CMK (cell line): ENCODE measurements at regions not wholly inside any gene's neighbourhood (a gene's known extent, or its start where the extent isn't known, plus 50 kb on each side); places are given as distances from the start of the nearest gene placed in this dataset.

Experiments
- DNase-seq: peaks from one replicate; pipeline ENCODE4 v3.0.0-alpha.2; 2010; ENCODE audit warnings: low read depth

DNA sequence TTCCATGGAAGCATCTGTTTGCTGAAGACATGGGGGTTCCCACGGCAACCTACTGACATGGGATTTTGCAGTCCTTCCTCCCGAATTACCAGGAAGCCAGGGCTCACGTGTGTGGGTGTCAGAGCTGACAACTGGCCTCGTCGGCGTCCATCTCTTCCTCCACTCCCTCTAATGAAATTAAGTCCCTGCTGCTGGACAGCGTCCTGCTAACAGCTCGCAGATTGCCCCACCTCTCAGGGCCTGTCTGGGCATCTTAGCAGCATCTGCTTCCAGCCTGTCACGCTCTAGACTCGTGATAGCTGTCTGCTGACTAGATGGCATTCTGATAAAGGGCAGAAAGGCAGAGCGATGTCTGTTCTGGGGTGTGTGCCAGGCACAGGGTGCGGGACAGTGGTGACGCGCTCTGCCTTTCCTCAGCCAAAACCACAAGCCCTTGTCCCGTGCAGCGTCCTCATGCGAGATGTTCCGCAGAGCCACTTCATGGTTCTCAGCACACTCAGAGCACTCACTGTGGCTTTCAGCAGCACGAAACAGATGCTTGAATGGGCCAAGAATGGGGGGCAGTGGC, 161.1 kb downstream of the ARL4C start:
- DNase-seq: no peak

- no peak for DNase-seq
Observed at GRCh38 chr2:234334756-234335155, 162.1 kb downstream of the ARL4C start.

DNA sequence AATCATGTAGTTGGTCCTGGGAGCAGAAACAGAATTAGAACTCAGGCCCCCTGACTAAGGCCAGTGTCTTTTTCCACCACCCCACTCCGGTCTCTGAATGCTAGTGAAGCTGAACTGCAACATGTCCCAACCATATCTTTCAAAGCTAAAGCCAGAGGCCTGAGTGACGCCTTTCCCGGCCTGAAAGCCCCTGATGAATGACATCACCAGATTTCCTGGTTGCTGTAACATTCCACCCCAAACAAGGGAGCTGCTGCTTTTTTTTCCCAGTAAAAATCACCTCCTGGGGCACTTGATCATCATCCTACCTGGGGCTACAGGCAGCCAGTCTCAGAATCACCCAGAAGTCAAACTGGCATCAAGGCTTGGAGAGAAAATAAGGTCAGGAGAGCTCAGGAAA, 162.7 kb downstream of the ARL4C start:
- no peak for DNase-seq

- DNase-seq: no peak
Observed at GRCh38 chr2:234333168-234334130, 163.4 kb downstream of the ARL4C start.

DNA sequence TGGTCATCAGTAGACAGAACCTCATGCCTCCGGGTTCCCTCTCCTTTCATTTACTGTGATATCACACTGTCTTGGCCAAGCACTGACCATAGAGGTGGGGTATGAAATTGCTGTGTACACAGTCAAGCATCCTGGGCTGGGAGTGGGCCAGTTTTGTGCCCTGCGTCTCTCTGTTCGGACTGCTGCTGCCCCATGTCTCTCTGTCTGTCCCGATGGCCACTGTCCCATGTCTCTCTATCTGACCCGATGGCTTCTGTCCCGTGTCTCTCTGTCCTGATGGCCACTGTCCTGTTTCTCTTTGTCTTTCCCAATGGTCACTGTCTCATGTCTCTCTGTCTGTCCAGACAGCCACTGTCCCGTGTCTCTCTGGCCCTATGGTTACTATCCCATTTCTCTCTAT, 164.9 kb downstream of the ARL4C start:
- DNase-seq: no peak

DNA sequence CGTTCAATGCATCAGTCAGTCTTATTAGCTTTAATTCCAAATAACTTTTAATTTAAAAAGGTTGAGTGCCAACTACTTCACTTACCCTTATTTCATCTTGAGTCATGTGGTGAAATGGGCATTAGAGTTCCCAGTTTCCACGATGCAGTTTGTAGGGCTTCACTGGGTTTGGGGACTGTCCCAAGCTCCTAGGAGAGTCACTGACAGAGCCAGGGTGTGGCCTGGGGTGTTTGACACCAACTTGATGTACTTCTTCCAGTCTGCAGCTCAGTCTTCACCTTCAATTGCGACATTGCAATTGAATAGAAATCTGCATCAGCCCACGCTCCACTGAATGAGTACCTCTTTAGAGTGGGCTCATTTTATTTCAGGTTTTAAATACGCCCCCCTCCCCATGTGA, 165.3 kb downstream of the ARL4C start:
- no peak for DNase-seq

- DNase-seq: no peak
Observed at GRCh38 chr2:234330902-234331301, 166.0 kb downstream of the ARL4C start.

DNA sequence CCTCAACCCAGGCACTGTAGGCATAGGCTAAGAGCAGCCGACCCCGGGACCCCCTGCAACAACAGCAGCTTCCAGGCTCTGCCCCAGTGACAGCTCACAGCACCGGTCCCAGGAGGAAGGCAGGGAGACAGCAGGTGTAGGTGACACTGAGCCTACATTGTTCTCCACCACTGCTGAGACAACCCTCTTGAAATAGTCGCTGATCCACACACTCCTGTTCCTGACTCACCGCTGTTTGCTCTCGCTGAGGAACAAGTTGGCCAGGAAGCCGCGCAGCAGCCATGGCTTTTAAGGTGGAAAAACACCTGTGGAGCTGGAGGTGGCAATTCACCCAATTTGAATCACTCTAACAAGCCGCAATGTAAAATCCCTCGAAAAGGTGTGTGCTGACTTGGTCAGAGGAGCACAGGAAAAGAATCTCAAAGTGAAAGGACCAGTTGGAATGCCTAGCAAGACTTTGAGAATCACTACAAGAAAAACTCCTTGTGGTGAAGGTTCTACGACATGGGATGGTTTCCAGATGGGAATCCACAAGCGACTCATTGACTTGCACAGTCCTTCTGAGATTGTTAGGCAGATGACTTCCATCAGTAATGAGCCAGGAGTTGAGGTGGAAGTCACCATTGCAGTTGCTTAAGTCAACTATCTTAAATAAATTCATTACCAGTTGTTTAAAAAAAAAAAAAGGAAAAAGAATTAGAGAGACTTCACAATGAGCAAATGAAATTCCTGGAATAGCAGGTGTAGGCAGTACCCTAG, 167.5 kb downstream of the ARL4C start:
- DNase-seq: no peak

DNA sequence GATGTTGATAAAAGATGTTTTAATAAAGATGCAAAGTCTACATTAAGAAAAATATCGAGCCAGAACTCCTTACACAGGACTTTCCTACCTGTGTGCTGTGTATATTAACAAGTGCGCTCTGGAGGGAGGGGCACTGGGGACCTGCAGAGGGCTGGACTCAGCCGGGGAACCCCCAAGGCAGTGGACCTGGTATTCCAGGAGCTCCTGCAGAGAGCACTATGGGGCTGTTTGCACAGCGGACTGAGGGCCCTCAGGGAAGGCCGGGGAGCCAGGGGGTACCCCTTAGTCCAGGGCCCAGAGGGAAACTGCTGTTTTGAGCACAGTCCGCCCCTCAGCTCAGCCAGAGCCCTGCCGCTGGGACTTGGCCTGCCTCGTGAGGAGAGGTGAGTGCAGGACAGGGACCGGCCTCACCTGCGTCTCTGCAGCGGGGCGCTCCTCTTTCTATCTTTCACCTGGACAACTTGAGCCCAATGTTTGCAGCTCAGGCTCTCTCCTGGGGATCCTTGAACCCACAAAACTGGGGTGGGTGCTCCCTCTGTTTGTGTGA, 168.4 kb downstream of the ARL4C start:
- DNase-seq: no peak

- DNase-seq: no peak
Observed at GRCh38 chr2:234326694-234327093, 170.2 kb downstream of the ARL4C start.

- no peak for DNase-seq
Observed at GRCh38 chr2:234324116-234324515, 172.8 kb downstream of the ARL4C start.

GRCh38 chr2:234322766-234323465, 174.0 kb downstream of the ARL4C start:
- DNase-seq: no peak

DNA sequence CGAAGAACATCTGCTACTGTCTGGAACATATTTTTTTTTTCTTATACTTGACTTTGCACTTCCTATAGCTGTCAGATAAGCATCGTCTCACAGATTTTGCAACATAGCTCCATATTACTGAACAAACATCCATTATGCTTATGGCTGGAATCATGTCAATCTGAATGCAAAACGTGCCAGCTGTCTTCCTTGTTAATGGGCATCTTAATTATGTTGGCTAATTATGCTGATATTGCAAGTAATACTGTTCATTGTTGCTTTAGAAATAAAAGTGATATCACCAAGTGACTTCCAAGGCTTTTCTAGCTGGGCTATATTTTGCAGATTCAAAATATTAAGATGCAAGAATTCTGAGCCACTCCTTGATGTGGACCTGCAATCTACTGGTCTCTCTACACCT, 176.8 kb downstream of the ARL4C start:
- DNase-seq: no peak

GRCh38 chr2:234318361-234318760, 178.5 kb downstream of the ARL4C start:
- DNase-seq: no peak

DNA sequence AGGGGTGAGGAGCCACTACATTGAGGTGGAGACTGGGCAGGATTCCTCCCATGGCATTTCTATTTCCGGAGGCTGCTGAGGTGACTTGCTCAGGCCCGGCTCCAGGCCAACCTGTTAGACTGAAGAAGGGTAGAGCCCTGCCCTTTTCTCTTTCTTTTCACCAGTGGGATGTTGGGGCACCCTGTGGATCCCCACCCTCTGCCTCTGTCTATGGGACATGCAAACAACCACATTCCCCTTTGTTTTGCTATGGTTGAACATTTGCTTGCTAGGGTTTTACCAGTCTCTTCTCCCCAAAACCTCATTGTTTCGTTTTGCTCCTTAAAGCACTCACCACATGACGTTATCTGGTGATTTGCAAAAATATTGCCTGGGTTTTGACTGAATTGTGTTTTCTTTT, 183.3 kb downstream of the ARL4C start:
- no peak for DNase-seq

- DNase-seq: no peak
Observed at GRCh38 chr2:234310166-234310565, 186.7 kb downstream of the ARL4C start.

GRCh38 chr2:234309431-234309830, 187.4 kb downstream of the ARL4C start:
- DNase-seq: no peak

- no peak for DNase-seq
Observed at GRCh38 chr2:234308813-234309195, 188.1 kb downstream of the ARL4C start.

DNA sequence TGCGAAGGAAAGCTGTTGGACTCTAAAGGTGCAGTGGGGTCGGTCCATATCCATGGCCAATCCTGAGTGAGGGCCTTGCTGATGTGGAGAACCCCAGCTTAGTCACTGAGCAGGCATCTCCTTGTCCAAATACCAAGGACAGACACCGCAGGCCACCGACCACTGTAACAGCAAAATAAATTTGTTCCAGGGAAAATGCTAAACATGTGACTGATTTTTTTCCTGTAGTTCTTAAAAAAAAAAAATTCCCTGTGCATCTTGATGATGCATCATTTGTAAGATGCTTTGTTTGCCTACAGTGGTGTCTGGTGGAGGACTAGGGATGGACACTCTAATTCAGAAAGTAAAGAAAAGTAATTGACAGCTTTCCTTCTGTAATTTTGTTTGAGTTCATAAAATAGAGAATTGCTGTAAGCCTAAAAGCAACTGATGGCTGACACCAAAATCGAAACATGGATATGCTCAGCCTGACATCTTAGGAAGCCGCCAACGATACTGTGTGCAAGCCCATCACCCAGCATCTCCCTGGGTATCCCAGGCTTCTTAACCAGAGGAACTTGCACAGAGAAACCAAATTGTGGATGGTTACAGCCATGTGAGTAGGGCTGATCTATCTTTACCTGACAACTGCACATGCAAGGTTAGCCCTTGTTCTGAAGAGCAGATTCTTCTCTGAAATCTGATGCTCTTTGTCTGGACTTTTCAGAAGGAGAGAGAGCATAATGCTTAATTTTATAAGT, 188.6 kb downstream of the ARL4C start:
- DNase-seq: no peak

DNA sequence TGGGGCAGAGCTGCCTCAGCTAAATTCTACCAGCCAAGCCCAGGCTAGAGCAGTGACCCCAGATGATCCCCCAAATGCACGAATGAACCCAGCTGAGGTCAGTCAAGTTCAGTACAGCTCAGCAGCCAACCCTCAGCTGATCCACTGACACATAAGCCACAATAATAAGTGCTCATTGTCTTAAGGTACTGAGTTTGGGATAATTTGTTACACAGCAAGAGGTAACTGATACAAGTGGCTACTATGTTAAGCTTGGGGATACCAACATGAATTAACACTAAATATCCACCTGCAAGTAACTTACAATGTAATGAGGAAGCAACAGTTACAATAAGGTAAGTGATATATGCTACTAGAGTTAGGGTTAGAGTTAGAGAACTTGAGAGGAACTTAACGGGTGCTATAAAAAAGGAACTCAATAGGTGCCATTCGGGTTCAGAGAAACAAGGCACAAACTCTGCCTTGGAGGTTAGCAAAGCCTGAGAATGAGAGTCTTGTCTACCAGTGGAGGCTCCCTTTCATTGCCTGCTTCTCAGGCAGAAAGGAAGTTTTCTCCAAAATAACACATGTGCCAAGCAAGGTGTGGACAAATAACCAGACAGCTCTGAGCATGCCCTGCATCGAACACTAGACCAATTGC, 189.4 kb downstream of the ARL4C start:
- no peak for DNase-seq
